ENCODE measurements at regions not wholly inside any gene's neighbourhood (a gene's known extent, or its start where the extent isn't known, plus 50 kb on each side); places are given as distances from the start of the nearest gene placed in this dataset.

DNA sequence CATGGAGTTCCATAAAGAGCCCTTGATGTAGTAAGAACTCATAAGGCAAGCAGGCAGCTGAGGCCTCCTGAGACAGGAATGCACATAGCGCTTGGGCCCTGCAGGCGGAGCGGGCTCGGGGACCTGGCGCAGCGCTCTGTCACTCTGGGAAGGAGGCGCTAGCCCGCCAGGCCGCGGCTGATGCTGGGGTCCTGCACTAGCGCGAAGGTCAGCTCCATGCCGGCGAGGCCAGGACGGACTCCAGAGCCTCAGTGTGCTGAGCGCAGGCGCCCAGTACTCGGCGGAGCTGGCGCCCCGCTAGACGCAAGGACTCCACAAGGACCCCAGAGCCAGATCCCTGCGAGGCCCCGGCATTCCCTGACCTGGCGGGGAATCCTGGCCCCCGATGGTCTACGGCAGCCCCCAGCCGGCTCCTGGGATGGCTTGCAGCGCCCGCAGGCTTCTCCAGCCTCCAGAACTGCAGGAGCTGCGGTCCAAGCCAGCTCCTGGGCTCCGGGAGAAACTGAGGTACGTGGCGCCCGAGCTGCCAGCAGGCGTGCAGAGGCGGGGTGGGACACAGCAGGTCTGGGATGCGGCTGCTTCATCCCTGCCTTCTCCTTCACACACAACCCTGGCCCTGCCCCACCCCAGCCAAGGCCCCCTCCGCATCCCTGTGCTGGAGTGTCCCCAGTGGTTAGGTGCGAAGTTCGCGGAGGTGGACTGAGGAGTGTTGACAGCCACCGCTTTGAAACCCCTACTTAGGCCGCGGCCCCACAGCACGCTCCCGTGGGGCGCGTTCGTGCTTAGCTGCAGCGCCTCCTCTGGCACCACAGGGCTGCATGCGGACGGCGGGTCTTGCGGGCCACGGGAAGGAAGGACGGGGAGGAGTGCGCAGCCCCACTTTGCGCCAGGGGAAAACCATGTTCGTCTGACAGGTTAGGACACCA is 761.5 kb upstream of the POM121L12 start:
- TF ChIP-seq TAF1 (IDR thresholded peaks at IDR 0.05; ENCODE audit: low read depth, low read length) (no peak), PAX5 (IDR thresholded peaks at IDR 0.05; ENCODE audit: insufficient read depth, low read length, severe bottlenecking) (no peak), POLR2A (IDR thresholded peaks at IDR 0.05; ENCODE audit: low read depth, low read length) (no peak), POLR2AphosphoS5 (IDR thresholded peaks at IDR 0.05; ENCODE audit: low read depth, low read length) (no peak), SPI1 (IDR thresholded peaks at IDR 0.05; ENCODE audit: low read depth, low read length) (no peak)
